ENCODE measurements at regions not wholly inside any gene's neighbourhood (a gene's known extent, or its start where the extent isn't known, plus 50 kb on each side); places are given as distances from the start of the nearest gene placed in this dataset.

GRCh38 chr12:131617179-131617578 is 93.7 kb upstream of the SFSWAP start:
- H3K9ac ChIP-seq (ENCODE audit: low read length in 2 of 2): no peak overlapping the region
- peaks cover 3% of the 10 kb centered on the region for H3K4me1 ChIP-seq (ENCODE audit: control insufficient read depth, insufficient read depth, low read length)
- H3K4me3 ChIP-seq (ENCODE audit: low read length in 2 of 2): no peak overlapping the region
- no peaks in the 10 kb centered on the region for H3K36me3 ChIP-seq (ENCODE audit: control insufficient read depth in 2 of 2, insufficient read depth in 2 of 2, low read length in 2 of 2)
- H3K9me3 ChIP-seq (ENCODE audit: control insufficient read depth in 2 of 2, low read length in 2 of 2): no peaks in the 10 kb centered on the region
- no peak overlapping the region for H3K27ac ChIP-seq (ENCODE audit: low read length)
- H3K27me3 ChIP-seq (ENCODE audit: control insufficient read depth in 1 of 2, insufficient read depth in 2 of 2, low read length in 2 of 2): peaks cover 28 to 33% of the 10 kb centered on the region in 2 donors

- Histone ChIP-seq H3K9ac (ENCODE audit: low read length in 2 of 2) (no peak overlapping the region), H3K27ac (ENCODE audit: low read length) (no peak overlapping the region), H3K36me3 (ENCODE audit: control insufficient read depth in 2 of 2, insufficient read depth in 2 of 2, low read length in 2 of 2) (no peaks in the 10 kb centered on the region), H3K4me1 (ENCODE audit: control insufficient read depth, insufficient read depth, low read length) (peaks cover 3% of the 10 kb centered on the region), H3K9me3 (ENCODE audit: control insufficient read depth in 2 of 2, low read length in 2 of 2) (no peaks in the 10 kb centered on the region), H3K4me3 (ENCODE audit: low read length in 2 of 2) (no peak overlapping the region), H3K27me3 (ENCODE audit: control insufficient read depth in 1 of 2, insufficient read depth in 2 of 2, low read length in 2 of 2) (peaks cover 28 to 33% of the 10 kb centered on the region in 2 donors)
Measured at GRCh38 chr12:131617596-131618302, 93.1 kb upstream of the SFSWAP start.

DNA sequence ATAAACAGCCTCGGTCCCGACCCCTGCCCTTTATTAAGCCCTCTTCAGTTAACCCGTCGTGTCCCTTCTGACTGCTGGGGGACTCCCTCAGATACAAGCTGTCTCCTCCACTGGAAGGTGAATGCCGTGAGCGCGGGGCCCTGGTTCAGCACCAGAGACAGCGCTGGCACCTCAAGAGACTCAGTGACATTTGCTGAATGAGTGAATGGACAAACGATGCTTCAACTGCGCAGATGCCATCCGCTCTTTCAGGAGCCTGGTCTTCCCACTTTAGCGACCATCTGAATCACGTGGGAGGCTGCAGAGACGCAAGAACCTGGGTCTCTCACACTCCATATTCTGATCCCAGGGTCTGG is 92.6 kb upstream of the SFSWAP start:
- Histone ChIP-seq H3K36me3 (ENCODE audit: control insufficient read depth in 2 of 2, insufficient read depth in 2 of 2, low read length in 2 of 2) (no peaks in the 10 kb centered on the region), H3K27me3 (ENCODE audit: control insufficient read depth in 1 of 2, insufficient read depth in 2 of 2, low read length in 2 of 2) (peaks cover 28 to 33% of the 10 kb centered on the region in 2 donors), H3K4me3 (ENCODE audit: low read length in 2 of 2) (no peak overlapping the region), H3K9me3 (ENCODE audit: control insufficient read depth in 2 of 2, low read length in 2 of 2) (no peaks in the 10 kb centered on the region), H3K27ac (ENCODE audit: low read length) (no peak overlapping the region), H3K4me1 (ENCODE audit: control insufficient read depth, insufficient read depth, low read length) (peaks cover 3% of the 10 kb centered on the region), H3K9ac (ENCODE audit: low read length in 2 of 2) (no peak overlapping the region)

- H3K4me3 ChIP-seq (ENCODE audit: low read length in 2 of 2): no peak overlapping the region
- H3K36me3 ChIP-seq (ENCODE audit: control insufficient read depth in 2 of 2, insufficient read depth in 2 of 2, low read length in 2 of 2): no peaks in the 10 kb centered on the region
- H3K9ac ChIP-seq (ENCODE audit: low read length in 2 of 2): no peak overlapping the region
- peaks cover 3% of the 10 kb centered on the region for H3K4me1 ChIP-seq (ENCODE audit: control insufficient read depth, insufficient read depth, low read length)
- no peaks in the 10 kb centered on the region for H3K9me3 ChIP-seq (ENCODE audit: control insufficient read depth in 2 of 2, low read length in 2 of 2)
- peaks cover 28 to 33% of the 10 kb centered on the region in 2 donors for H3K27me3 ChIP-seq (ENCODE audit: control insufficient read depth in 1 of 2, insufficient read depth in 2 of 2, low read length in 2 of 2)
- H3K27ac ChIP-seq (ENCODE audit: low read length): no peak overlapping the region
Measured at GRCh38 chr12:131618701-131619100, 92.2 kb upstream of the SFSWAP start.

DNA sequence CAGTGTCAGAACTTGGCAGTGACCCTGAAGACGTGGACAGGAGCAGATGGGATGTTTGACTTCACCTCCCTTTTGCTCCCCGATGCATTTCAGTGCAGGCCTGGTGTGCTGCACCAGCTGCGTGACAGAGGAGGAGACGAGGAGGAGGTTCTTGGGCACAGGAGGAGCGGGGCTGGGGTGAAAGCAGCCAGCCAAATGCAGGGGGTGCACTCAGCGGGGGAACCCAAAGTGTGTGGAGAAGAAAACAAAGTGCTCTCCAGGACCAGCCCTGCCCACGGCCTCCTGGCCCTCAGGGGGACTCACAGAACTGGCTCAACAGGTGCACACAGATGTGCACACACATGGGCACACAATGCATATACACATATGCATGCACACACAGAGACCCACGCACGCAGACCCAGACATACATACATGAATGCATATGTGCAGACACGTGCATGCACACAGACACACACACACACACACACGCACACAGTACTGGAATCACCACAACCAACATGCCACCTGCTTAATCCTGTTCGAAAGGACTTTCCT is 91.7 kb upstream of the SFSWAP start:
- Histone ChIP-seq H3K9me3 (ENCODE audit: control insufficient read depth in 2 of 2, low read length in 2 of 2) (no peaks in the 10 kb centered on the region), H3K4me3 (ENCODE audit: low read length in 2 of 2) (no peak overlapping the region), H3K27me3 (ENCODE audit: control insufficient read depth in 1 of 2, insufficient read depth in 2 of 2, low read length in 2 of 2) (peaks cover 28 to 33% of the 10 kb centered on the region in 2 donors), H3K36me3 (ENCODE audit: control insufficient read depth in 2 of 2, insufficient read depth in 2 of 2, low read length in 2 of 2) (no peaks in the 10 kb centered on the region), H3K27ac (ENCODE audit: low read length) (no peak overlapping the region), H3K4me1 (ENCODE audit: control insufficient read depth, insufficient read depth, low read length) (peaks cover 3% of the 10 kb centered on the region), H3K9ac (ENCODE audit: low read length in 2 of 2) (no peak overlapping the region)

GRCh38 chr12:131619736-131620506 is 91.0 kb upstream of the SFSWAP start:
- H3K27me3 ChIP-seq (ENCODE audit: control insufficient read depth in 1 of 2, insufficient read depth in 2 of 2, low read length in 2 of 2): peaks cover 28 to 36% of the 10 kb centered on the region in 2 donors
- H3K36me3 ChIP-seq (ENCODE audit: control insufficient read depth in 2 of 2, insufficient read depth in 2 of 2, low read length in 2 of 2): no peaks in the 10 kb centered on the region
- no peak overlapping the region for H3K4me3 ChIP-seq (ENCODE audit: low read length in 2 of 2)
- peaks cover 8% of the 10 kb centered on the region for H3K4me1 ChIP-seq (ENCODE audit: control insufficient read depth, insufficient read depth, low read length)
- no peaks in the 10 kb centered on the region for H3K9me3 ChIP-seq (ENCODE audit: control insufficient read depth in 2 of 2, low read length in 2 of 2)
- H3K9ac ChIP-seq (ENCODE audit: low read length in 2 of 2): no peak overlapping the region
- H3K27ac ChIP-seq (ENCODE audit: low read length): no peak overlapping the region

DNA sequence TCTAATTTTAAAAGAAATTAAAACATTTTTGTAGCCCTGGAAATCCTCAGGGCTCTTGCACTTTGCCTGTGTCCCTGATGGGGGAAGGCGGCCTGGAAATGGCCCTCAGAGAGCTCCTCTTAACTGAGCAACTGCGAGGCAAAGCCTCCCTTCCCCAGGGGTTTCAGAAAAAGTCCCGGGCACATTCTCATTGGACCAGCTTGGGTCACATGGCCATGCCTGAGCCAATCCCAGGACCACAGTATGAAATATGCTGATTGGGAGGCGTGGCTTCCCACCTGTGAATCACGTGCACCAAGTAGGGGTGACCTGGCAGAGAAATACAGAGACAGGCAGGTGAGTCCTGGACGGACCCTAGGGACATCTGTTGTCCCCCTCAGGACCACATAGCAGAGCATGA is 90.4 kb upstream of the SFSWAP start:
- Histone ChIP-seq H3K9ac (ENCODE audit: low read length in 2 of 2) (no peak overlapping the region), H3K36me3 (ENCODE audit: control insufficient read depth in 2 of 2, insufficient read depth in 2 of 2, low read length in 2 of 2) (no peaks in the 10 kb centered on the region), H3K4me1 (ENCODE audit: control insufficient read depth, insufficient read depth, low read length) (peaks cover 11% of the 10 kb centered on the region), H3K27me3 (ENCODE audit: control insufficient read depth in 1 of 2, insufficient read depth in 2 of 2, low read length in 2 of 2) (peaks cover 28 to 34% of the 10 kb centered on the region in 2 donors), H3K9me3 (ENCODE audit: control insufficient read depth in 2 of 2, low read length in 2 of 2) (no peaks in the 10 kb centered on the region), H3K4me3 (ENCODE audit: low read length in 2 of 2) (no peak overlapping the region), H3K27ac (ENCODE audit: low read length) (no peak overlapping the region)

DNA sequence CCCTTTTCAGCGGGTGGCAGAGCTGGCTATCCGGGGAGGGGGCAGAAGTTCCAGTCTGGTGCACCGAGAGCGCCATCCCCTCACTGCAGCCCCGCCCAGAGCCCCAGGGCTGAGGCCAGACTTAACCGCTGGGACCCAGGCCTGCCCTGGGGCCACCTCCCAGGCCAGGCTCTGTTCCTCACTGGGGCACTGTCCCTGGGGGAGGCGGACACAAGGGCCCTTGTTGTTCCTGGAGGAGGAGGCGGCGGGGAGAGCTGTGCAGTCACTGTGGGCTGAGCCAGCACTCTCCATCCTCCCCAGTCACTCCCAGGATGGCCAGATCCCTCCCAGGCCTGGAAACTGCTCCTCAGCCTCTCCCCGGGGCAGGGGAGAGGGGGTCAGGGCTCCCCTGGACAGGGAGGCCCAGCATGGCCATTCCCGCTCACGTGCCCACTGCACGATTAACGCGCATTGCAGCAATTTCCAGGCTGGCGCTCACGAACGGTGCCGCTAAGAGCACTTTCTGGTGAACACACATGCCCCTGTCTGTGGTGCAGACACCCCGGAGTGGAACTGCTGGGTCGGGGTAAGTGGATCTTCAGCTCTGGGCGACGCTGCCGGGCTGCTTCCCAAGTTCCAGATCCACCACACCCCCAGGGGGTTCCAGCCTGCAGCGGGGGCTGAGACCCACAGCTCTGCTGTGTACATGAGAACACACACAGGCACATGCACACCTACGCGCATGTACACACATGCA is 89.8 kb upstream of the SFSWAP start:
- H3K36me3 ChIP-seq (ENCODE audit: control insufficient read depth in 2 of 2, insufficient read depth in 2 of 2, low read length in 2 of 2): no peaks in the 10 kb centered on the region
- no peaks in the 10 kb centered on the region for H3K9me3 ChIP-seq (ENCODE audit: control insufficient read depth in 2 of 2, low read length in 2 of 2)
- H3K27me3 ChIP-seq (ENCODE audit: control insufficient read depth in 1 of 2, insufficient read depth in 2 of 2, low read length in 2 of 2): peaks cover 28 to 31% of the 10 kb centered on the region in 2 donors
- no peak overlapping the region for H3K4me3 ChIP-seq (ENCODE audit: low read length in 2 of 2)
- H3K4me1 ChIP-seq (ENCODE audit: control insufficient read depth, insufficient read depth, low read length): peaks cover 11% of the 10 kb centered on the region
- no peak overlapping the region for H3K9ac ChIP-seq (ENCODE audit: low read length in 2 of 2)
- H3K27ac ChIP-seq (ENCODE audit: low read length): no peak overlapping the region

DNA sequence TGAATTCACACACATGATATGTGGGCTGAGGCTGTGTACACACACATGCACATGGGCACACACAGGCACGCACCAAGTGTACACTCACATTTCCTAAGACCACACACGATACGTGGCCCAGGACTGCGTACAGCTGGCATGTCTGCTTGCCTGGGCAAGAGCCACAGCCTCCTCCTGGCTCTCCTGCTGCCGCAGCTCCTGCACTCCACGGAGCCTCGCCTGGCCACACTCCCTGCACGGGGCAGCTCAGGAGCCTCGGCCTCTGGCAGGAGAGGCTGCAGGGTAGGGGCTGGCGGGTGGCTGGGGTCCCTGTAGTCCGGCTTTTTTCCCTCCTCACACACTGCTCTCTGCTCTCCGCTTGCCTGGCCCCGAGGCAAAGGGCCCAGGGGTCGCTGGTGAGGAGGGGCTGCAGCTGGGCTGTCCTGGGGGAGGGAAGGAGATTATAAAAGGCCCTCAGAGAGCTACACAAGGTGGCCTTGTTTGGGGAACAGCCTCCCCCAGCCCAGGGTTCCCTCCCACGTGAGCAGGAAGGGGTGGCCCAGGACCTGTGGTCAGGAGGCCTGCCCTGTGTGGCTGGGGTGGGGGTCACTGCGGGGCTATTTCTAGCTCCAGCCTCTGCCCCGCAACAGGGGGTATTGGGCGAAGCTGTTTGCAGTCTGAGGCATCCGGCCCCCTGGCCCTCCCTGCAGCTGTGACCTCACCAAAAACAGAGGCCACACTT is 89.0 kb upstream of the SFSWAP start:
- no peak overlapping the region for H3K4me3 ChIP-seq (ENCODE audit: low read length in 2 of 2)

GRCh38 chr12:131622422-131622955 is 88.4 kb upstream of the SFSWAP start:
- peaks cover 23 to 25% of the 10 kb centered on the region in 2 donors for H3K27me3 ChIP-seq (ENCODE audit: control insufficient read depth in 1 of 2, insufficient read depth in 2 of 2, low read length in 2 of 2)
- no peaks in the 10 kb centered on the region for H3K36me3 ChIP-seq (ENCODE audit: control insufficient read depth in 2 of 2, insufficient read depth in 2 of 2, low read length in 2 of 2)
- no peak overlapping the region for H3K27ac ChIP-seq (ENCODE audit: low read length)
- H3K9ac ChIP-seq (ENCODE audit: low read length in 2 of 2): no peak overlapping the region
- H3K4me1 ChIP-seq (ENCODE audit: control insufficient read depth, insufficient read depth, low read length): peaks cover 11% of the 10 kb centered on the region
- H3K9me3 ChIP-seq (ENCODE audit: control insufficient read depth in 2 of 2, low read length in 2 of 2): no peaks in the 10 kb centered on the region
- H3K4me3 ChIP-seq (ENCODE audit: low read length in 2 of 2): no peak overlapping the region

More for the DNA sequence above, 89.0 kb upstream of the SFSWAP start:
- Histone ChIP-seq H3K9ac (ENCODE audit: low read length in 2 of 2) (no peak overlapping the region), H3K27ac (ENCODE audit: low read length) (no peak overlapping the region), H3K9me3 (ENCODE audit: control insufficient read depth in 2 of 2, low read length in 2 of 2) (no peaks in the 10 kb centered on the region), H3K4me1 (ENCODE audit: control insufficient read depth, insufficient read depth, low read length) (peaks cover 11% of the 10 kb centered on the region), H3K27me3 (ENCODE audit: control insufficient read depth in 1 of 2, insufficient read depth in 2 of 2, low read length in 2 of 2) (peaks cover 27 to 28% of the 10 kb centered on the region in 2 donors), H3K36me3 (ENCODE audit: control insufficient read depth in 2 of 2, insufficient read depth in 2 of 2, low read length in 2 of 2) (no peaks in the 10 kb centered on the region)

Measured in stomach smooth muscle (tissue), 2 donors.